AG09309 (cell line): ENCODE measurements at regions not wholly inside any gene's neighbourhood (a gene's known extent, or its start where the extent isn't known, plus 50 kb on each side); places are given as distances from the start of the nearest gene placed in this dataset.

Experiments used
- DNase-seq: peaks from one replicate; pipeline ENCODE4 v3.0.0-alpha.2; 2010; ENCODE audit warnings: low read depth
- H3K4me3 ChIP-seq: 2 replicates; pipeline ENCODE4 v1.5.1; 2011; ENCODE audit warnings: mild to moderate bottlenecking, low read depth, low read length, moderate library complexity; ENCODE audit not compliant: control insufficient read depth
- CTCF ChIP-seq: IDR thresholded peaks from 2 replicates; pipeline ENCODE4 v1.5.1; 2011; ENCODE audit warnings: mild to moderate bottlenecking, low read depth, low read length, inconsistent platforms; ENCODE audit not compliant: insufficient read depth, control insufficient read depth; ENCODE audit errors: missing control alignments

- DNase-seq: no peak
- H3K4me3 ChIP-seq: no peak overlapping the region
- TF ChIP-seq CTCF: no peak
Observed at GRCh38 chr13:69198706-69199105, 908.9 kb upstream of the ATXN8OS start.

- DNase-seq: no peak
- no peak overlapping the region for H3K4me3 ChIP-seq
- TF ChIP-seq CTCF: no peak
Observed at GRCh38 chr13:69194130-69194529, 913.5 kb upstream of the ATXN8OS start.

GRCh38 chr13:69180034-69180433 lies 927.6 kb upstream of the ATXN8OS start:
- no peak overlapping the region for H3K4me3 ChIP-seq
- no peak for DNase-seq
- TF ChIP-seq CTCF: no peak

GRCh38 chr13:69178000-69178399 lies 929.6 kb upstream of the ATXN8OS start:
- DNase-seq: no peak
- no peak overlapping the region for H3K4me3 ChIP-seq
- no peak for TF ChIP-seq CTCF

GRCh38 chr13:69168436-69168835 lies 939.2 kb upstream of the ATXN8OS start:
- H3K4me3 ChIP-seq: no peak overlapping the region
- no peak for TF ChIP-seq CTCF
- DNase-seq: no peak

GRCh38 chr13:69155136-69155535 lies 952.5 kb upstream of the ATXN8OS start:
- DNase-seq: no peak
- TF ChIP-seq CTCF: no peak
- H3K4me3 ChIP-seq: no peak overlapping the region

GRCh38 chr13:69142101-69142500 lies 965.5 kb upstream of the ATXN8OS start:
- no peak for TF ChIP-seq CTCF
- no peak overlapping the region for H3K4me3 ChIP-seq
- DNase-seq: no peak
